ENCODE measurements at regions not wholly inside any gene's neighbourhood (a gene's known extent, or its start where the extent isn't known, plus 50 kb on each side); places are given as distances from the start of the nearest gene placed in this dataset.
A peak's percentile ranks its signal among the peaks of the same experiment; 100 is the strongest.
"Not testable (repeated sequence)": the region's sequence is repeated elsewhere in the genome, so short reads cannot be mapped to it uniquely, and the experiment has no call there.

DNA sequence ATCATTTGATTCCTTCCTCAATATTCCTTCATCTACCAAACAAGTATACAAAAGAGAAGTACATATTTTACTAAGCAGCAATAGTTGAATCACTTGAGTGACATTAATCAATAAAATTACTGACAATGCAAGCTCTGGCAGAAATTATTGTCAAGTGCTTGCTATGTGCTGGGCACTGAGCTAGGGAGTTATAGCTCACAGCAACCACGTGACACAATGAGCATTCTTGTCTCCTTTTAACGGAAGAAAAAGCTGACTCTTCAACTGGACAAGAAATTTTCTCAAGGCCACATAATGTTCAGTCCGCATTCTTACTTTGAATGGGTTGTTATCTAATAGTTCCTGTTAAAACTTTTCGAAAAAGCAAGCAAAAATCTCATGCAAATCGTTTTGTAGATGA, 500.1 kb downstream of the PYDC2 start:
- FAIRE-seq (no peak), DNase-seq (ENCODE audit: low spot score) (no peak)

DNA sequence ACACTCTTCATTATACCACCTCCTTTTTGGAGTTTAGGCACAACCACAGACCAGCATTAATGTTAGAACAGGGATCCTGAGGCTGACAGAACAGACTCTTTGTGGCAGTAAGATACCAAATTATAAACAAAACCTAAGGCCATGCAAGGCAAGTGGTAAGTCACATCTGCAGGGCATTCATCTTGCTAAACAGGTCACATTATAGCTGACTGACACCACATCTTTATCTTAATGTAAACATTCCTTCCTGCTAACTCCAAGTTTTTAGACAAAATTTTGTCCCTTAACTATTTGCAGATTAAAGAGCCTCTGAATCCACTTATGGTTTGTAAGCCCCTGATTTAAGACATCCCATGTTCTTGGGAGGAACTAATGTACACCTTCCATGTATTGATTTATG, 500.6 kb downstream of the PYDC2 start:
- FAIRE-seq (no peak), DNase-seq (ENCODE audit: low spot score) (no peak)

GRCh38 chr3:191962324-191962723, 501.4 kb downstream of the PYDC2 start:
- no peak for FAIRE-seq
- no peak for DNase-seq (ENCODE audit: low spot score)

GRCh38 chr3:191963182-191963581, 502.2 kb downstream of the PYDC2 start:
- peak; percentile 83 for FAIRE-seq
- DNase-seq (ENCODE audit: low spot score): peak; percentile 72

DNA sequence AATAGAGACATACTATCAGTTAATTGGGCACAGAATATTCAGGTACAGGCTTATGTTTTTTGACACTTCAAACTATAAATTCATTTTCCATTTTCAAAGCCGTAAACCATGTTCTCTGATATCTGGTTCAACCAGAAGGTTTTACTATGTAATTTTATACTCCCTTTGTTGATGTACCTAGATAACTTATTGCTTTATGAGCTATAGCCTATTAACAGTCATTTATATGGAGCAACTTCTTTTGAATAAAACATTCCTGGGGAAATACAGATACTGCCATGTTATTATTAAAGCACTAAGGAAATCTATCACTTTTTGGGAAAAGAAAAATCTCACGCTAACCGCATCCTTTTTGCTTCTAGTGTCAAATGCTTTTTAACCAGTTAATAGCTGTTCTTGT, 505.6 kb downstream of the PYDC2 start:
- no peak for DNase-seq (ENCODE audit: low spot score)
- no peak for FAIRE-seq

GRCh38 chr3:191968299-191968698, 507.3 kb downstream of the PYDC2 start:
- no peak for FAIRE-seq
- no peak for DNase-seq (ENCODE audit: low spot score)

DNA sequence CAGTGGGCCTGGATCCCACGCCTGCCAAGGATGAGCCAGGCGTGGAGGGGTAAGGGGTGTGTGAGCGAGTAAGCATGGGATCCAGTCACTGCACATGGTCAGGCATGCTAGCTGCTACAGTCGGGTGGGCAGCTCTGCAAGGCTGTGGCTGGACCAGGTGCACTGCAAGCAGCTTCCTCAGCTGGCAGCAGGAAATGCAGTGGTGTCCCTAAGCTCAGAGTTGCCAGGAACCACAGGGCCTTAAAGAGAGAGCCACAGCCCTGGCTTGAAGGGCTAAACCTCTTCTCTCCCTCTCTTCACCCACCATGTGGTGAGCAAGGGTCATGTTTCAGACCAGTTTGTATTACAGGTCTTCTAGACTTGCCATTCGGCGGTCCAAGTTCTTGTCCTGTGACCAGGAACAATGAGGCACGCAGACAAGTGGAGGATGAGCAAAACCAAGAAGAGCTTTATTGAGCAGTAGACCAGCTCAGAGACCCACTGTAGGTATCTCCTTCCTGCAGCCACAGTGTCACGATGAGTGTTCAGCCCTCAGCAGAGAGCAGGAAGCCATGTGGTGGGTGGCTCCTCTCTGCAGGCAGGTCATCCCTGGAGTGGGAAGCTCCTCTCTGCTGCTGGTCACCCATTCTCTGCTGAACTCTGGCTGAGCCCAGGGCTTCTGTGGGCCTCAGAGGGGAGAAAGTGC, 511.9 kb downstream of the PYDC2 start:
- no peak for DNase-seq (ENCODE audit: low spot score)
- no peak for FAIRE-seq

DNA sequence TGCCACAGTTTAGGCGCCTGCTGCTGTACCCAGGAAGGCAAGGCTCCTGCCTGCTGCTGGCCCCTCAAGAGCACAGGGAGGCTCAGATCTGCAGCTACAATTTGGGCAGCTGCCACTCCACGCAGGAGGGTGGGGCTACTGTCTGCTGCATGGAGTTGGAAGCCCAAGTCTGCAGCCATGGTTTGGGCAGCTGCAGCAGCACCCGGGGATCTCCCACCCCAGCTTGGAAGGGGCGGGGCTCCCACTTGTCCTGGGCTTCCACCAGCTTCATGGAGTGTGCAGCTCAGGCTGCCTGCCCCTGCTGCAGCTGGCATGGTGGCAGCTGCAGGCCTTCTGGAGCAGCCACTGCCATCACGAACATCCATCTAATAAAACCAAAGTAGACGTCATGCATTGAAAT, 512.9 kb downstream of the PYDC2 start:
- no peak for FAIRE-seq

DNA sequence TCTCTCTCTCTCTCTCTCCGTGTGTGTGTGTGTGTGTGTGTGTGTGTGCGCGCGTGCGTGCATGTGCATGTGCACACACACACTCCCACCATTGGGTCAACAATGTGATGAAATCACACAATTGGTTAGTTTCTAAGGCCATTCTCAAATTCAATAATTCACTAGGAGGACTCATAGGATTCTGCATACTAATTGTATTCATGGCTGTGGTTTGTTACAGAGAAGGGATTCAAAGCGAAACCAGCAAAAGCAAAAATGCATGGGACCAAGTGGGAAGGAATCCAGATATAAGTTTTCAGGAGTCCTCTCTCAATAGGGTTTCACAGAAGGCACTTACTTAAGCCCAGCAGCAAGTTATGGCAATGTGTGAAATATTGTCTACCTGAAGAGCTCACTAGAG, 515.0 kb downstream of the PYDC2 start:
- FAIRE-seq: no peak
- DNase-seq (ENCODE audit: low spot score): no peak

More for the DNA sequence above, 512.9 kb downstream of the PYDC2 start:
- DNase-seq (ENCODE audit: low spot score): no peak

- FAIRE-seq (no peak), DNase-seq (ENCODE audit: low spot score) (no peak)
Measured at GRCh38 chr3:191980443-191980842, 519.5 kb downstream of the PYDC2 start.

- DNase-seq (ENCODE audit: low spot score) (no peak), FAIRE-seq (no peak)
Measured at GRCh38 chr3:191982481-191982880, 521.5 kb downstream of the PYDC2 start.

- DNase-seq (ENCODE audit: low spot score): no peak
- no peak for FAIRE-seq
Measured at GRCh38 chr3:191985691-191986090, 524.7 kb downstream of the PYDC2 start.

GRCh38 chr3:191987831-191988350, 526.9 kb downstream of the PYDC2 start:
- DNase-seq (ENCODE audit: low spot score) (no peak), FAIRE-seq (no peak)

DNA sequence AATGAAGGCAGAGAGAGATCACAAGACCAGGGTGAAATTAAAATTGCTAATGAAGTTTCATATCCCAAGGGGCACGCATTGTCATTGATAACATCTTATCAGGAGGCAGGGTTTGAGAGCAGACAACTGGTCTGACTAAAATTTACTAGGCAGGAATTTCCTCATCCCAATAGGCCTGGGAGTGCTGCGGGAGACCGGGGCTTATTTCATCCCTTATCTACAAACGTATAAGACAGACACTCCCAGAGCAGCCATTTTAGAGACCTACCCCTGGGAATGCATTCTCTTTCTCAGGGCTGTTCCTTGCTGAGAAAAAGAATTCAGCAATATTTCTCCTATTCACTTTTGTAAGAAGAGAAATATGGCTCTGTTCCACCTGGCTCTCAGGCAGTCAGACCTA, 533.0 kb downstream of the PYDC2 start:
- DNase-seq (ENCODE audit: low spot score); FAIRE-seq: not testable (repeated sequence)

GRCh38 chr3:191997093-191997492, 536.1 kb downstream of the PYDC2 start:
- FAIRE-seq (no peak), DNase-seq (ENCODE audit: low spot score) (no peak)

DNA sequence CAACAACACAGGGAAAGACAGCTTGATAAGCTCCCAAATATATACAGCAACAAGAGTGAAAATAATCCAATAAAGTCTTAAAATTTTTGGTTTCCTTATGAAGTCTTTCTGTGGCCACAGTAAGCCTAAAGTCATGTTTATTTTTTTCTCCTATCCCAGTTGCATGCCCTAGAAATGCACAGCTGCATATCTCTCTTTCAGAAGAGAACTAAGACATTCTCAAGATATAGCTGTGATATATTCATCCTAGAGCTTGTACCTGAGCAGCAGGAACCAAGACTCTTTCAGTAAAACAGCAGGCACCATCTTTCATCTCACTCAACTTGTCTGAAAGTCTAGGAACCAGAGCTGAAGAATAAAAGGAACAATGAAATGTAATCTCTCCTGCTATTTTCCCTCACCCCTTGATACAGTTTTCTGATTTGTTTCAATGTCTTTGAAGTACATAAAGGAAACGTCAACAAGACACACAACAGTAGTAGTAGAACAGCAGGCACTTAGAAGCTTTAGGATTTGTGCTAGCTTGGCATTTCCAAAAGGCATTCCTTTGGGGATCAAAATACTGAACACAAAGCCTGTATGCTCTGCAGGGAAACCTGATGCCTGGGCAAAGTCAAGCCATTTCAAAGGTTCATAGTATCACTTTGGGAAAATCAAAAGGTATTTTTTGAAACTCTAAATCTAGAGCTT, 536.8 kb downstream of the PYDC2 start:
- no peak for FAIRE-seq
- no peak for DNase-seq (ENCODE audit: low spot score)

- DNase-seq (ENCODE audit: low spot score) (no peak), FAIRE-seq (no peak)
Measured at GRCh38 chr3:192001218-192001617, 540.3 kb downstream of the PYDC2 start.

GRCh38 chr3:192005989-192006388, 545.0 kb downstream of the PYDC2 start:
- DNase-seq (ENCODE audit: low spot score): no peak
- FAIRE-seq: no peak

DNA sequence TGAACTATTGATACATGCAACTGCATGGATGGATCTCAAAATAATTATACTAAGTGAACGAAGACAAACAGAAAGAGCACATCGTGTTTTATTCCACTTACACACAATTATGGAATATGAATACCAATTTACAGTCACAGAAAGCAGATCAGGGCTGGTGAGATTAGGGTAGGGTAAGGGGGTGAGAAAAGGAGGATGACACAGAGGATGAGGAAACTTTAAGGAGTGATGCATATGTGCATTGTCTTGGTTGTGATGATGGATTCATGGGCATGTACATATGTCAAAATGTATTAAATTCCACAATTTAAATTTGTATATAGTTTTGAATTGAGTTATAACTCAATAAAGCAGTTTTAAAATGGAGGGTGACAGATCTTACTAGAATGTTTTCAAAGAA, 548.9 kb downstream of the PYDC2 start:
- no peak for FAIRE-seq

GRCh38 chr3:192010490-192010889, 549.5 kb downstream of the PYDC2 start:
- DNase-seq (ENCODE audit: low spot score) (no peak), FAIRE-seq (no peak)

More for the DNA sequence above, 548.9 kb downstream of the PYDC2 start:
- no peak for DNase-seq (ENCODE audit: low spot score)

GRCh38 chr3:192011137-192011536, 550.2 kb downstream of the PYDC2 start:
- FAIRE-seq (no peak), DNase-seq (ENCODE audit: low spot score) (no peak)

- no peak for DNase-seq (ENCODE audit: low spot score)
- no peak for FAIRE-seq
Measured at GRCh38 chr3:192013110-192013509, 552.1 kb downstream of the PYDC2 start.

GRCh38 chr3:192022412-192022811, 561.4 kb downstream of the PYDC2 start:
- DNase-seq (ENCODE audit: low spot score) (peak; percentile 66), FAIRE-seq (peak; percentile 89)
